ENCODE measurements at regions not wholly inside any gene's neighbourhood (a gene's known extent, or its start where the extent isn't known, plus 50 kb on each side); places are given as distances from the start of the nearest gene placed in this dataset.
A peak's percentile ranks its signal among the peaks of the same experiment; 100 is the strongest.

- H3K27ac ChIP-seq: peak overlapping the region in 1 of 4 donors; percentile 24
- H3K9me3 ChIP-seq: no peaks in the 10 kb centered on the region
- H3K27me3 ChIP-seq: no peaks in the 10 kb centered on the region
- DNase-seq (no peak), ATAC-seq (ENCODE audit: low FRiP score in 2 of 2) (no peak)
- no peak for TF ChIP-seq POLR2A (IDR thresholded peaks at IDR 0.05)
- TF ChIP-seq EP300 (IDR thresholded peaks at IDR 0.05): no peak
- TF ChIP-seq, protein P1, sequence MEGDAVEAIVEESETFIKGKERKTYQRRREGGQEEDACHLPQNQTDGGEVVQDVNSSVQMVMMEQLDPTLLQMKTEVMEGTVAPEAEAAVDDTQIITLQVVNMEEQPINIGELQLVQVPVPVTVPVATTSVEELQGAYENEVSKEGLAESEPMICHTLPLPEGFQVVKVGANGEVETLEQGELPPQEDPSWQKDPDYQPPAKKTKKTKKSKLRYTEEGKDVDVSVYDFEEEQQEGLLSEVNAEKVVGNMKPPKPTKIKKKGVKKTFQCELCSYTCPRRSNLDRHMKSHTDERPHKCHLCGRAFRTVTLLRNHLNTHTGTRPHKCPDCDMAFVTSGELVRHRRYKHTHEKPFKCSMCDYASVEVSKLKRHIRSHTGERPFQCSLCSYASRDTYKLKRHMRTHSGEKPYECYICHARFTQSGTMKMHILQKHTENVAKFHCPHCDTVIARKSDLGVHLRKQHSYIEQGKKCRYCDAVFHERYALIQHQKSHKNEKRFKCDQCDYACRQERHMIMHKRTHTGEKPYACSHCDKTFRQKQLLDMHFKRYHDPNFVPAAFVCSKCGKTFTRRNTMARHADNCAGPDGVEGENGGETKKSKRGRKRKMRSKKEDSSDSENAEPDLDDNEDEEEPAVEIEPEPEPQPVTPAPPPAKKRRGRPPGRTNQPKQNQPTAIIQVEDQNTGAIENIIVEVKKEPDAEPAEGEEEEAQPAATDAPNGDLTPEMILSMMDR (IDR thresholded peaks at IDR 0.05): no peak
- no peak for TF ChIP-seq POLR2AphosphoS5 (IDR thresholded peaks at IDR 0.05)
- H3K4me1 ChIP-seq: peaks cover 6 to 19% (median 9%) of the 10 kb centered on the region in 4 donors
- WGBS, 2 donors: 0 to 2% methylated on average over 3 to 15 of the region's 15 CpGs
- peak overlapping the region in 3 of 4 donors; percentile 44 to 67 (median 60) for H3K4me3 ChIP-seq
- H3K36me3 ChIP-seq: no peaks in the 10 kb centered on the region
Observed at GRCh38 chr12:77324416-77324762, 259.0 kb upstream of the E2F7 start.

GRCh38 chr12:77323788-77324415 is 258.5 kb upstream of the E2F7 start:
- no peak for ATAC-seq (ENCODE audit: low FRiP score in 2 of 2)
- no peaks in the 10 kb centered on the region for H3K9me3 ChIP-seq
- no peak for DNase-seq
- H3K27ac ChIP-seq: no peak overlapping the region
- no peaks in the 10 kb centered on the region for H3K27me3 ChIP-seq
- 78 to 84% methylated on average over 6 of the region's 6 CpGs for WGBS, 2 donors
- H3K4me3 ChIP-seq: peak overlapping the region in 1 of 4 donors; percentile 67
- H3K36me3 ChIP-seq: no peaks in the 10 kb centered on the region
- H3K4me1 ChIP-seq: peaks cover 6 to 19% (median 9%) of the 10 kb centered on the region in 4 donors
- no peak for TF ChIP-seq POLR2AphosphoS5 (IDR thresholded peaks at IDR 0.05)
- TF ChIP-seq EP300 (IDR thresholded peaks at IDR 0.05): no peak

DNA sequence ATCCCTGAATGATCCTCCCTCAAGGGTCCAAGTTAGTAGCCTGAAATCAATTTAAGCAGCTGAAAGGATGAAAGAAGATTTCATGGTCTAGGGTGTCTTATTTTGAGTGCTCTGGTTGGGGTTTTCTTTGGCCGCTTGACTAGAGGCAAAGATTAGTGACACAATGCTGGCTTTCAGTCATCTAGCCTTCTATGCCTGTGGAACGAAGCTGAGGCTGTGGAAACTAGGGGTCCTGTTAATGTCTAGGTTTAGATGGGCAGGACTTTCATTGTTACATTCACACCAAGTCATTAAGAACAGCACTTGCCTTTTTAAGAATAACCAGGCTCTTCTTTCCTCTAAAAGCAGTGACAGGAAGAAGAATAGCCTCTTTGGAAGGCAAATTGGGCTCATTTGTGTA is 253.8 kb upstream of the E2F7 start:
- no peak for ATAC-seq (ENCODE audit: low FRiP score in 2 of 2)
- no peak for DNase-seq
- Histone ChIP-seq H3K36me3 (no peaks in the 10 kb centered on the region), H3K27ac (no peak overlapping the region), H3K4me1 (peaks cover 0 to 3% (median under 1%) of the 10 kb centered on the region in 4 donors), H3K9me3 (no peaks in the 10 kb centered on the region), H3K27me3 (no peaks in the 10 kb centered on the region), H3K4me3 (no peak overlapping the region)
- 81 to 92% methylated on average over 2 of the region's 2 CpGs for WGBS, 2 donors
- TF ChIP-seq, protein P1 (IDR thresholded peaks at IDR 0.05): no peak
- TF ChIP-seq POLR2AphosphoS5 (IDR thresholded peaks at IDR 0.05) (no peak), POLR2A (IDR thresholded peaks at IDR 0.05) (no peak), EP300 (IDR thresholded peaks at IDR 0.05) (no peak)

DNA sequence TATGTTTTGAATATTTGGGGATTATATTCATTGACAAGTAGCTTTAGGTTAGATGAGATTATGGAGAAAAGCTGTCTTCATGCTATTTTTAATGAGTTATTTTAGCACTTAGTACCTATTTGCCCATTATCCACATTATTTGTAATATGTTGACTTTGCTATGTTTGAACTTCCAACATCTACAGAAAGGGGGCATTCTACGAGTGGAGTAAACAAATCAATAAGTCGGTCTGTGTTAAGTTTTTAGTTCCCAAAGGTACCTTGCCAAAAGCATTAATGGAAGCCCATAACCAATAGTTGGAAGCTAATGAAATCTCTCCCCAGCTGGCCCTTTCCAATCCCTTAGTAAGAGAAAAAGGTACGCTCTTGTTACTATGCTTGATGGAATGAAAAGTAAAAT is 250.0 kb upstream of the E2F7 start:
- DNase-seq: no peak
- no peak for TF ChIP-seq EP300 (IDR thresholded peaks at IDR 0.05)
- TF ChIP-seq POLR2A (IDR thresholded peaks at IDR 0.05): no peak
- TF ChIP-seq, protein P1 (IDR thresholded peaks at IDR 0.05): no peak
- no peak for TF ChIP-seq POLR2AphosphoS5 (IDR thresholded peaks at IDR 0.05)
- no peaks in the 10 kb centered on the region for H3K36me3 ChIP-seq
- ATAC-seq (ENCODE audit: low FRiP score in 2 of 2): no peak
- no peak overlapping the region for H3K27ac ChIP-seq
- 83 to 86% methylated on average over 3 of the region's 3 CpGs for WGBS, 2 donors
- no peak overlapping the region for H3K4me3 ChIP-seq
- H3K27me3 ChIP-seq: no peaks in the 10 kb centered on the region
- H3K9me3 ChIP-seq: no peaks in the 10 kb centered on the region
- no peaks in the 10 kb centered on the region for H3K4me1 ChIP-seq

GRCh38 chr12:77314378-77315052 is 249.1 kb upstream of the E2F7 start:
- Histone ChIP-seq H3K27me3 (no peaks in the 10 kb centered on the region), H3K27ac (no peak overlapping the region), H3K4me1 (no peaks in the 10 kb centered on the region), H3K4me3 (no peak overlapping the region), H3K9me3 (no peaks in the 10 kb centered on the region), H3K36me3 (no peaks in the 10 kb centered on the region)
- TF ChIP-seq POLR2A (IDR thresholded peaks at IDR 0.05) (no peak), EP300 (IDR thresholded peaks at IDR 0.05) (no peak), POLR2AphosphoS5 (IDR thresholded peaks at IDR 0.05) (no peak)
- TF ChIP-seq, protein P1 (IDR thresholded peaks at IDR 0.05): no peak
- DNase-seq (no peak), ATAC-seq (ENCODE audit: low FRiP score in 2 of 2) (no peak)
- 52 to 53% methylated on average over 2 of the region's 2 CpGs for WGBS, 2 donors
